ENCODE measurements at regions not wholly inside any gene's neighbourhood (a gene's known extent, or its start where the extent isn't known, plus 50 kb on each side); places are given as distances from the start of the nearest gene placed in this dataset.

GRCh38 chr3:72595376-72595775, 252.9 kb downstream of the SHQ1 start:
- peaks cover 18% of the 10 kb centered on the region for H3K4me1 ChIP-seq (ENCODE audit: control insufficient read depth, insufficient read depth, low read length)
- no peaks in the 10 kb centered on the region for H3K9me3 ChIP-seq (ENCODE audit: control insufficient read depth, low read depth, low read length)
- H3K36me3 ChIP-seq (ENCODE audit: control insufficient read depth, insufficient read depth, low read length) = no peaks in the 10 kb centered on the region
- H3K27me3 ChIP-seq (ENCODE audit: control insufficient read depth, insufficient read depth, low read length) = no peaks in the 10 kb centered on the region
- H3K27ac ChIP-seq (ENCODE audit: low read length) = no peak overlapping the region
- H3K4me3 ChIP-seq (ENCODE audit: low read length) = no peak overlapping the region
- no CpG with 5 or more reads among the region's 4 CpGs for WGBS (ENCODE audit: insufficient coverage, low lambda C conversion rate)
- no peak for DNase-seq

GRCh38 chr3:72594615-72595215, 253.5 kb downstream of the SHQ1 start:
- WGBS (ENCODE audit: insufficient coverage, low lambda C conversion rate) = no CpG with 5 or more reads among the region's 3 CpGs
- H3K4me3 ChIP-seq (ENCODE audit: low read length) = no peak overlapping the region
- no peaks in the 10 kb centered on the region for H3K36me3 ChIP-seq (ENCODE audit: control insufficient read depth, insufficient read depth, low read length)
- peaks cover 24% of the 10 kb centered on the region for H3K4me1 ChIP-seq (ENCODE audit: control insufficient read depth, insufficient read depth, low read length)
- no peak for DNase-seq
- no peaks in the 10 kb centered on the region for H3K27me3 ChIP-seq (ENCODE audit: control insufficient read depth, insufficient read depth, low read length)
- no peak overlapping the region for H3K27ac ChIP-seq (ENCODE audit: low read length)
- no peaks in the 10 kb centered on the region for H3K9me3 ChIP-seq (ENCODE audit: control insufficient read depth, low read depth, low read length)

GRCh38 chr3:72593881-72594397, 254.3 kb downstream of the SHQ1 start:
- WGBS (ENCODE audit: insufficient coverage, low lambda C conversion rate) = no CpG with 5 or more reads among the region's 5 CpGs
- Histone ChIP-seq H3K27me3 (ENCODE audit: control insufficient read depth, insufficient read depth, low read length) (no peaks in the 10 kb centered on the region), H3K9me3 (ENCODE audit: control insufficient read depth, low read depth, low read length) (no peaks in the 10 kb centered on the region), H3K4me1 (ENCODE audit: control insufficient read depth, insufficient read depth, low read length) (peaks cover 27% of the 10 kb centered on the region), H3K4me3 (ENCODE audit: low read length) (no peak overlapping the region), H3K36me3 (ENCODE audit: control insufficient read depth, insufficient read depth, low read length) (no peaks in the 10 kb centered on the region), H3K27ac (ENCODE audit: low read length) (no peak overlapping the region)
- DNase-seq = no peak

GRCh38 chr3:72591522-72592421, 256.5 kb downstream of the SHQ1 start:
- H3K27ac ChIP-seq (ENCODE audit: low read length) = peak overlapping the region; percentile 64
- 94% methylated on average over 5 of the region's 14 CpGs for WGBS (ENCODE audit: insufficient coverage, low lambda C conversion rate)
- H3K36me3 ChIP-seq (ENCODE audit: control insufficient read depth, insufficient read depth, low read length) = no peaks in the 10 kb centered on the region

GRCh38 chr3:72590732-72591221, 257.5 kb downstream of the SHQ1 start:
- H3K4me1 ChIP-seq (ENCODE audit: control insufficient read depth, insufficient read depth, low read length) = peaks cover 27% of the 10 kb centered on the region
- H3K4me3 ChIP-seq (ENCODE audit: low read length) = no peak overlapping the region
- H3K36me3 ChIP-seq (ENCODE audit: control insufficient read depth, insufficient read depth, low read length) = no peaks in the 10 kb centered on the region
- 0% methylated on average over 1 of the region's 12 CpGs for WGBS (ENCODE audit: insufficient coverage, low lambda C conversion rate)
- H3K27ac ChIP-seq (ENCODE audit: low read length) = peak overlapping the region; percentile 64
- no peaks in the 10 kb centered on the region for H3K27me3 ChIP-seq (ENCODE audit: control insufficient read depth, insufficient read depth, low read length)
- DNase-seq = peak in 1 of 2 donors; percentile 66
- no peaks in the 10 kb centered on the region for H3K9me3 ChIP-seq (ENCODE audit: control insufficient read depth, low read depth, low read length)

More at GRCh38 chr3:72591522-72592421, 256.5 kb downstream of the SHQ1 start:
- H3K4me3 ChIP-seq (ENCODE audit: low read length) = no peak overlapping the region
- no peaks in the 10 kb centered on the region for H3K9me3 ChIP-seq (ENCODE audit: control insufficient read depth, low read depth, low read length)
- H3K4me1 ChIP-seq (ENCODE audit: control insufficient read depth, insufficient read depth, low read length) = peaks cover 27% of the 10 kb centered on the region
- H3K27me3 ChIP-seq (ENCODE audit: control insufficient read depth, insufficient read depth, low read length) = no peaks in the 10 kb centered on the region
- DNase-seq = peak; percentile 60 to 78

- Histone ChIP-seq H3K4me3 (ENCODE audit: low read length) (no peak overlapping the region), H3K4me1 (ENCODE audit: control insufficient read depth, insufficient read depth, low read length) (peaks cover 27% of the 10 kb centered on the region), H3K27me3 (ENCODE audit: control insufficient read depth, insufficient read depth, low read length) (no peaks in the 10 kb centered on the region), H3K9me3 (ENCODE audit: control insufficient read depth, low read depth, low read length) (no peaks in the 10 kb centered on the region), H3K36me3 (ENCODE audit: control insufficient read depth, insufficient read depth, low read length) (no peaks in the 10 kb centered on the region), H3K27ac (ENCODE audit: low read length) (no peak overlapping the region)
- no peak for DNase-seq
- no CpG with 5 or more reads among the region's 3 CpGs for WGBS (ENCODE audit: insufficient coverage, low lambda C conversion rate)
Observed at GRCh38 chr3:72587282-72587681, 261.0 kb downstream of the SHQ1 start.

- Histone ChIP-seq H3K36me3 (ENCODE audit: control insufficient read depth, insufficient read depth, low read length) (no peaks in the 10 kb centered on the region), H3K27ac (ENCODE audit: low read length) (no peak overlapping the region), H3K4me3 (ENCODE audit: low read length) (no peak overlapping the region), H3K4me1 (ENCODE audit: control insufficient read depth, insufficient read depth, low read length) (peaks cover 22% of the 10 kb centered on the region), H3K9me3 (ENCODE audit: control insufficient read depth, low read depth, low read length) (no peaks in the 10 kb centered on the region), H3K27me3 (ENCODE audit: control insufficient read depth, insufficient read depth, low read length) (no peaks in the 10 kb centered on the region)
- no peak for DNase-seq
- WGBS (ENCODE audit: insufficient coverage, low lambda C conversion rate) = no CpG with 5 or more reads among the region's 7 CpGs
Observed at GRCh38 chr3:72586694-72587093, 261.6 kb downstream of the SHQ1 start.

- H3K4me1 ChIP-seq (ENCODE audit: control insufficient read depth, insufficient read depth, low read length) = peaks cover 15% of the 10 kb centered on the region
- H3K27me3 ChIP-seq (ENCODE audit: control insufficient read depth, insufficient read depth, low read length) = no peaks in the 10 kb centered on the region
- no peaks in the 10 kb centered on the region for H3K9me3 ChIP-seq (ENCODE audit: control insufficient read depth, low read depth, low read length)
- DNase-seq = no peak
- no peaks in the 10 kb centered on the region for H3K36me3 ChIP-seq (ENCODE audit: control insufficient read depth, insufficient read depth, low read length)
- WGBS (ENCODE audit: insufficient coverage, low lambda C conversion rate) = no CpG with 5 or more reads among the region's 4 CpGs
- no peak overlapping the region for H3K27ac ChIP-seq (ENCODE audit: low read length)
- no peak overlapping the region for H3K4me3 ChIP-seq (ENCODE audit: low read length)
Observed at GRCh38 chr3:72585966-72586365, 262.3 kb downstream of the SHQ1 start.

- Histone ChIP-seq H3K27ac (ENCODE audit: low read length) (no peak overlapping the region), H3K4me3 (ENCODE audit: low read length) (no peak overlapping the region), H3K36me3 (ENCODE audit: control insufficient read depth, insufficient read depth, low read length) (no peaks in the 10 kb centered on the region), H3K27me3 (ENCODE audit: control insufficient read depth, insufficient read depth, low read length) (no peaks in the 10 kb centered on the region), H3K9me3 (ENCODE audit: control insufficient read depth, low read depth, low read length) (no peaks in the 10 kb centered on the region), H3K4me1 (ENCODE audit: control insufficient read depth, insufficient read depth, low read length) (peaks cover 7% of the 10 kb centered on the region)
- DNase-seq = no peak
- no CpG with 5 or more reads among the region's 2 CpGs for WGBS (ENCODE audit: insufficient coverage, low lambda C conversion rate)
Observed at GRCh38 chr3:72584262-72584661, 264.0 kb downstream of the SHQ1 start.

GRCh38 chr3:72582963-72583362, 265.3 kb downstream of the SHQ1 start:
- Histone ChIP-seq H3K27me3 (ENCODE audit: control insufficient read depth, insufficient read depth, low read length) (no peaks in the 10 kb centered on the region), H3K4me3 (ENCODE audit: low read length) (no peak overlapping the region), H3K9me3 (ENCODE audit: control insufficient read depth, low read depth, low read length) (no peaks in the 10 kb centered on the region), H3K36me3 (ENCODE audit: control insufficient read depth, insufficient read depth, low read length) (no peaks in the 10 kb centered on the region), H3K27ac (ENCODE audit: low read length) (no peak overlapping the region), H3K4me1 (ENCODE audit: control insufficient read depth, insufficient read depth, low read length) (peaks cover 7% of the 10 kb centered on the region)
- DNase-seq = no peak
- 100% methylated on average over 3 of the region's 7 CpGs for WGBS (ENCODE audit: insufficient coverage, low lambda C conversion rate)
